PC-3 (cell line): ENCODE measurements at regions not wholly inside any gene's neighbourhood (a gene's known extent, or its start where the extent isn't known, plus 50 kb on each side); places are given as distances from the start of the nearest gene placed in this dataset.
"Not testable (repeated sequence)": the region's sequence is repeated elsewhere in the genome, so short reads cannot be mapped to it uniquely, and the experiment has no call there.

ENCODE experiments used
- EZH2 ChIP-seq: fragments of 300-600 bp; sonication (generic); IDR thresholded peaks from one replicate; pipeline ENCODE4 v1.6.1; 2017; ENCODE audit warnings: antibody characterized with exemption, mild to moderate bottlenecking, low read length; ENCODE audit not compliant: unreplicated experiment
- EZH2phosphoT487 ChIP-seq: fragments of 300-600 bp; sonication (generic); IDR thresholded peaks from 2 replicates; pipeline ENCODE4 v1.6.1; 2018; ENCODE audit warnings: mild to moderate bottlenecking, antibody characterized with exemption, low read length, borderline replicate concordance

- TF ChIP-seq EZH2phosphoT487, EZH2: not testable (repeated sequence)
These were observed 131.5 kb downstream of the POTEM start for GRCh38 chr14:19098732-19099131.
